PC-3 (cell line): ENCODE measurements at regions not wholly inside any gene's neighbourhood (a gene's known extent, or its start where the extent isn't known, plus 50 kb on each side); places are given as distances from the start of the nearest gene placed in this dataset.

Source experiments
- EZH2phosphoT487 ChIP-seq: fragments of 300-600 bp; sonication (generic); IDR thresholded peaks from 2 replicates; pipeline ENCODE4 v1.6.1; 2018; ENCODE audit warnings: mild to moderate bottlenecking, antibody characterized with exemption, low read length, borderline replicate concordance
- TF ChIP-seq, protein P1 (sequence below): fragments of 300-600 bp; sonication (generic); conservative IDR thresholded peaks from 2 replicates; pipeline ENCODE4 v1.5.1; 2017; ENCODE audit warnings: antibody characterized with exemption, low read depth, mild to moderate bottlenecking, low read length

- TF ChIP-seq, protein P1, sequence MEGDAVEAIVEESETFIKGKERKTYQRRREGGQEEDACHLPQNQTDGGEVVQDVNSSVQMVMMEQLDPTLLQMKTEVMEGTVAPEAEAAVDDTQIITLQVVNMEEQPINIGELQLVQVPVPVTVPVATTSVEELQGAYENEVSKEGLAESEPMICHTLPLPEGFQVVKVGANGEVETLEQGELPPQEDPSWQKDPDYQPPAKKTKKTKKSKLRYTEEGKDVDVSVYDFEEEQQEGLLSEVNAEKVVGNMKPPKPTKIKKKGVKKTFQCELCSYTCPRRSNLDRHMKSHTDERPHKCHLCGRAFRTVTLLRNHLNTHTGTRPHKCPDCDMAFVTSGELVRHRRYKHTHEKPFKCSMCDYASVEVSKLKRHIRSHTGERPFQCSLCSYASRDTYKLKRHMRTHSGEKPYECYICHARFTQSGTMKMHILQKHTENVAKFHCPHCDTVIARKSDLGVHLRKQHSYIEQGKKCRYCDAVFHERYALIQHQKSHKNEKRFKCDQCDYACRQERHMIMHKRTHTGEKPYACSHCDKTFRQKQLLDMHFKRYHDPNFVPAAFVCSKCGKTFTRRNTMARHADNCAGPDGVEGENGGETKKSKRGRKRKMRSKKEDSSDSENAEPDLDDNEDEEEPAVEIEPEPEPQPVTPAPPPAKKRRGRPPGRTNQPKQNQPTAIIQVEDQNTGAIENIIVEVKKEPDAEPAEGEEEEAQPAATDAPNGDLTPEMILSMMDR = no peak
- TF ChIP-seq EZH2phosphoT487 = no peak
Measured at GRCh38 chr6:170462366-170463020, 90.6 kb downstream of the PSMB1 start.
